Loucy (cell line): ENCODE measurements at regions not wholly inside any gene's neighbourhood (a gene's known extent, or its start where the extent isn't known, plus 50 kb on each side); places are given as distances from the start of the nearest gene placed in this dataset.

Experiments
- EZH2phosphoT487 ChIP-seq: fragments of 200-600 bp; IDR thresholded peaks from 2 replicates; pipeline ENCODE4 v1.6.1; 2018; ENCODE audit warnings: antibody characterized with exemption, mild to moderate bottlenecking, moderate library complexity, borderline replicate concordance
- TF ChIP-seq, protein P1 (sequence below): fragments of 200-600 bp; sonication (generic); conservative IDR thresholded peaks from 2 replicates; pipeline ENCODE4 v1.5.1; 2014; ENCODE audit warnings: mild to moderate bottlenecking, antibody characterized with exemption, low read length

GRCh38 chr10:81182296-81182695 lies 644.6 kb downstream of the SH2D4B start:
- TF ChIP-seq, protein P1, sequence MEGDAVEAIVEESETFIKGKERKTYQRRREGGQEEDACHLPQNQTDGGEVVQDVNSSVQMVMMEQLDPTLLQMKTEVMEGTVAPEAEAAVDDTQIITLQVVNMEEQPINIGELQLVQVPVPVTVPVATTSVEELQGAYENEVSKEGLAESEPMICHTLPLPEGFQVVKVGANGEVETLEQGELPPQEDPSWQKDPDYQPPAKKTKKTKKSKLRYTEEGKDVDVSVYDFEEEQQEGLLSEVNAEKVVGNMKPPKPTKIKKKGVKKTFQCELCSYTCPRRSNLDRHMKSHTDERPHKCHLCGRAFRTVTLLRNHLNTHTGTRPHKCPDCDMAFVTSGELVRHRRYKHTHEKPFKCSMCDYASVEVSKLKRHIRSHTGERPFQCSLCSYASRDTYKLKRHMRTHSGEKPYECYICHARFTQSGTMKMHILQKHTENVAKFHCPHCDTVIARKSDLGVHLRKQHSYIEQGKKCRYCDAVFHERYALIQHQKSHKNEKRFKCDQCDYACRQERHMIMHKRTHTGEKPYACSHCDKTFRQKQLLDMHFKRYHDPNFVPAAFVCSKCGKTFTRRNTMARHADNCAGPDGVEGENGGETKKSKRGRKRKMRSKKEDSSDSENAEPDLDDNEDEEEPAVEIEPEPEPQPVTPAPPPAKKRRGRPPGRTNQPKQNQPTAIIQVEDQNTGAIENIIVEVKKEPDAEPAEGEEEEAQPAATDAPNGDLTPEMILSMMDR: no peak
- no peak for TF ChIP-seq EZH2phosphoT487
